ENCODE measurements at regions not wholly inside any gene's neighbourhood (a gene's known extent, or its start where the extent isn't known, plus 50 kb on each side); places are given as distances from the start of the nearest gene placed in this dataset.

DNA sequence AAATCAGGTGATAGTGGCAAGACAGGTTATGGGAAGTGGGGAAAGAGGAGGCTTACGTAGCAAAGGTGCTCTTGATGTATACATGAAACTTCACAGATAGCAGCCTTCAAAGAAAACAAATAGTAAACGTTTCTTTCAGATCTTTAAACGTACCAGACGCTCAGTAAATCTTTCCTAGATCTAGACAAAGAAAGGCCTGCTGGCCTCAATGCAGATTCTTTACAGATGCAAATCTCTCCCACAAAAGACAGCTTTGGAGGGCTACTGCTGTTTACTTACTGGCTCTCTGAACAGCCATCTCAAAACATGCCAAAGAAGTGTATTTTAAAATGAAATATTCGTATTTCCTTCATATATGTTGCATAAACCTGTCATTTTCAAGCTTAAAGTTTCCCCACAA is 1279.9 kb upstream of the NRXN1 start:
- TF ChIP-seq EZH2 (IDR thresholded peaks at IDR 0.05; ENCODE audit: borderline replicate concordance) (no peak), EZH2phosphoT487 (IDR thresholded peaks at IDR 0.05; ENCODE audit: low read depth, severe bottlenecking, unreplicated experiment) (no peak)
- TF ChIP-seq, protein P1, sequence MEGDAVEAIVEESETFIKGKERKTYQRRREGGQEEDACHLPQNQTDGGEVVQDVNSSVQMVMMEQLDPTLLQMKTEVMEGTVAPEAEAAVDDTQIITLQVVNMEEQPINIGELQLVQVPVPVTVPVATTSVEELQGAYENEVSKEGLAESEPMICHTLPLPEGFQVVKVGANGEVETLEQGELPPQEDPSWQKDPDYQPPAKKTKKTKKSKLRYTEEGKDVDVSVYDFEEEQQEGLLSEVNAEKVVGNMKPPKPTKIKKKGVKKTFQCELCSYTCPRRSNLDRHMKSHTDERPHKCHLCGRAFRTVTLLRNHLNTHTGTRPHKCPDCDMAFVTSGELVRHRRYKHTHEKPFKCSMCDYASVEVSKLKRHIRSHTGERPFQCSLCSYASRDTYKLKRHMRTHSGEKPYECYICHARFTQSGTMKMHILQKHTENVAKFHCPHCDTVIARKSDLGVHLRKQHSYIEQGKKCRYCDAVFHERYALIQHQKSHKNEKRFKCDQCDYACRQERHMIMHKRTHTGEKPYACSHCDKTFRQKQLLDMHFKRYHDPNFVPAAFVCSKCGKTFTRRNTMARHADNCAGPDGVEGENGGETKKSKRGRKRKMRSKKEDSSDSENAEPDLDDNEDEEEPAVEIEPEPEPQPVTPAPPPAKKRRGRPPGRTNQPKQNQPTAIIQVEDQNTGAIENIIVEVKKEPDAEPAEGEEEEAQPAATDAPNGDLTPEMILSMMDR (IDR thresholded peaks at IDR 0.05; ENCODE audit: poor library complexity) = no peak
